Prostate gland (tissue), 2 donors: ENCODE measurements at regions not wholly inside any gene's neighbourhood (a gene's known extent, or its start where the extent isn't known, plus 50 kb on each side); places are given as distances from the start of the nearest gene placed in this dataset.

Experiments used
- CTCF ChIP-seq, 4 experiments: fragments of 200-600 bp in 2 of 4; fragments of 450-650 bp in 2 of 4; sonication (generic) in 2 of 4; IDR thresholded peaks; 1 replicate in 3 of 4; 2 replicates in 1 of 4; pipeline ENCODE4 v1.5.1; 2016 to 2019; ENCODE audit warnings: antibody characterized with exemption in 4 of 4, mild to moderate bottlenecking in 2 of 4, moderate library complexity in 2 of 4
- POLR2A ChIP-seq: fragments of 450-650 bp; IDR thresholded peaks from one replicate; pipeline ENCODE4 v1.6.1; 2016; ENCODE audit warnings: antibody characterized with exemption, mild to moderate bottlenecking
- POLR2AphosphoS5 ChIP-seq: sonication (generic); formaldehyde crosslinking; IDR thresholded peaks from one replicate; pipeline ENCODE4 v1.6.1; 2017; ENCODE audit warnings: antibody characterized with exemption

- TF ChIP-seq CTCF (IDR thresholded peaks at IDR 0.05): no peak
- no peak for TF ChIP-seq POLR2AphosphoS5
- no peak for TF ChIP-seq POLR2A
Observed at GRCh38 chr14:48527832-48528231, 852.4 kb upstream of the MDGA2 start.
